H1 (cell line): ENCODE measurements at regions not wholly inside any gene's neighbourhood (a gene's known extent, or its start where the extent isn't known, plus 50 kb on each side); places are given as distances from the start of the nearest gene placed in this dataset.

Experiments
- CTCF ChIA-PET: fragments of 300-600 bp; sonication (Branson Sonifier 250); formaldehyde crosslinking; loops from one replicate; lab custom pipeline; 2021; ENCODE audit not compliant: partially characterized antibody; lab: Charles Lee
- POLR2A ChIA-PET: fragments of 300-600 bp; sonication (Branson Sonifier 250); formaldehyde crosslinking; loops from one replicate; lab custom pipeline; 2021; ENCODE audit warnings: inconsistent platforms; ENCODE audit not compliant: partially characterized antibody; lab: Charles Lee
- DNase-seq, 2 experiments: peaks; one replicate each; pipeline versions ENCODE4 v3.0.0 to v3.0.0-alpha.2; 2010 to 2022; ENCODE audit warnings: low spot score in 2 of 2, low read depth in 1 of 2, mixed read lengths in 1 of 2
- FAIRE-seq: peaks from 2 replicates; lab custom pipeline; 2011; peaks lifted over from hg19 to GRCh38; lab: Jason Lieb, UNC
- H2AFZ ChIP-seq: 2 replicates; pipeline ENCODE4 v1.8.1; 2012; ENCODE audit warnings: low read length, inconsistent platforms
- H2AK5ac ChIP-seq: 2 replicates; pipeline ENCODE4 v1.6.1; 2013; ENCODE audit warnings: low read depth, low read length
- H2BK120ac ChIP-seq: replicated peaks from 2 replicates; pipeline ENCODE3; 2013; ENCODE audit warnings: low read depth, low read length, inconsistent platforms
- H2BK12ac ChIP-seq: 2 replicates; pipeline ENCODE4 v1.6.1; 2013; ENCODE audit warnings: low read depth, low read length
- H2BK15ac ChIP-seq: 2 replicates; pipeline ENCODE4 v1.6.1; 2013; ENCODE audit warnings: low read length
- H2BK20ac ChIP-seq: 2 replicates; pipeline ENCODE4 v1.6.1; 2013; ENCODE audit warnings: low read length
- H2BK5ac ChIP-seq: 2 replicates; pipeline ENCODE4 v1.6.1; 2013; ENCODE audit warnings: low read depth, low read length
- H3K14ac ChIP-seq: 2 replicates; pipeline ENCODE4 v1.6.1; 2013; ENCODE audit warnings: inconsistent platforms; ENCODE audit not compliant: insufficient read length
- H3K18ac ChIP-seq: 2 replicates; pipeline ENCODE4 v1.6.1; 2013; ENCODE audit warnings: low read length; ENCODE audit errors: extremely low read depth
- H3K23ac ChIP-seq: 2 replicates; pipeline ENCODE4 v1.6.1; 2013; ENCODE audit warnings: inconsistent platforms; ENCODE audit not compliant: insufficient read length
- H3K23me2 ChIP-seq: 2 replicates; pipeline ENCODE4 v1.6.1; 2013; ENCODE audit warnings: low read depth, low read length
- H3K27ac ChIP-seq: 2 replicates; pipeline ENCODE4 v1.6.1; 2011; ENCODE audit warnings: low read depth, low read length, inconsistent platforms
- H3K27me3 ChIP-seq, 4 experiments: replicated peaks in 1 of 4; 1 replicate in 1 of 4; 2 replicates in 3 of 4; pipeline versions ENCODE4 v1.6.1 to v1.8.1; 2011 to 2013; ENCODE audit warnings: low read length in 3 of 4, mild to moderate bottlenecking in 3 of 4, inconsistent platforms in 2 of 4, mixed read lengths in 2 of 4, moderate library complexity in 1 of 4; ENCODE audit not compliant: control insufficient read depth in 3 of 4, insufficient read depth in 3 of 4; ENCODE audit errors: extremely low read depth in 1 of 4
- H3K36me3 ChIP-seq, 4 experiments: 2 replicates each; pipeline versions ENCODE4 v1.6.1 to v1.8.1; 2011 to 2013; ENCODE audit warnings: mild to moderate bottlenecking in 4 of 4, low read length in 3 of 4, moderate library complexity in 2 of 4, control low read depth in 1 of 4, inconsistent platforms in 1 of 4; ENCODE audit not compliant: insufficient read depth in 4 of 4, control insufficient read depth in 2 of 4
- H3K4ac ChIP-seq: replicated peaks from 2 replicates; pipeline ENCODE3; 2013; ENCODE audit warnings: low read length, low read depth, mixed read lengths, inconsistent platforms; ENCODE audit not compliant: insufficient read length
- H3K4me1 ChIP-seq, 4 experiments: replicated peaks in 1 of 4; 1 replicate in 1 of 4; 2 replicates in 3 of 4; pipeline versions ENCODE4 v1.6.1 to v1.8.1; 2011 to 2013; ENCODE audit warnings: low read length in 3 of 4, inconsistent platforms in 2 of 4, mixed read lengths in 1 of 4; ENCODE audit not compliant: insufficient read depth in 4 of 4, control insufficient read depth in 3 of 4
- H3K4me2 ChIP-seq, 2 experiments: 2 replicates each; pipeline versions ENCODE4 v1.6.1 to v1.8.1; 2011 to 2013; ENCODE audit warnings: low read depth in 2 of 2, low read length in 2 of 2, control low read depth in 1 of 2, inconsistent platforms in 1 of 2, mild to moderate bottlenecking in 1 of 2; ENCODE audit not compliant: insufficient read depth in 1 of 2
- H3K4me3 ChIP-seq, 4 experiments: fragments of 200-600, 300-600 bp in 1 of 4; sonication (generic), shearing (Covaris generic), sonication (Bioruptor Twin) in 1 of 4; 2 replicates each; pipeline versions ENCODE4 v1.5.1 to v1.8.1; 2011 to 2016; ENCODE audit warnings: low read length in 4 of 4, low read depth in 3 of 4, control low read depth in 2 of 4, inconsistent platforms in 2 of 4, mild to moderate bottlenecking in 2 of 4, mixed read lengths in 1 of 4, moderate library complexity in 1 of 4; ENCODE audit not compliant: insufficient read depth in 2 of 4; ENCODE audit errors: extremely low read depth in 1 of 4
- H3K56ac ChIP-seq: replicated peaks from 2 replicates; pipeline ENCODE3; 2013; ENCODE audit warnings: low read depth, mild to moderate bottlenecking, mixed read lengths, low read length, inconsistent platforms; ENCODE audit not compliant: insufficient read length
- H3K79me1 ChIP-seq: 2 replicates; pipeline ENCODE4 v1.6.1; 2013; ENCODE audit warnings: low read depth, low read length, control low read depth
- H3K79me2 ChIP-seq, 2 experiments: 2 replicates each; pipeline versions ENCODE4 v1.6.1 to v1.8.1; 2012 to 2013; ENCODE audit warnings: low read length in 2 of 2, mild to moderate bottlenecking in 2 of 2, inconsistent platforms in 1 of 2; ENCODE audit not compliant: insufficient read depth in 2 of 2, control insufficient read depth in 1 of 2
- H3K9ac ChIP-seq, 4 experiments: replicated peaks in 1 of 4; 1 replicate in 1 of 4; 2 replicates in 3 of 4; pipeline versions ENCODE4 v1.6.1 to v1.8.1; 2011 to 2013; ENCODE audit warnings: low read depth in 3 of 4, low read length in 3 of 4, control low read depth in 2 of 4, mild to moderate bottlenecking in 2 of 4, moderate library complexity in 2 of 4, inconsistent platforms in 1 of 4; ENCODE audit errors: extremely low read depth in 1 of 4
- H3K9me3 ChIP-seq, 2 experiments: 2 replicates each; pipeline versions ENCODE4 v1.6.1 to v1.8.1; 2012 to 2013; ENCODE audit warnings: mild to moderate bottlenecking in 2 of 2, moderate library complexity in 2 of 2, control low read depth in 1 of 2, inconsistent platforms in 1 of 2, low read depth in 1 of 2, low read length in 1 of 2, mixed read lengths in 1 of 2; ENCODE audit not compliant: insufficient read depth in 2 of 2
- H4K20me1 ChIP-seq, 2 experiments: replicated peaks in 1 of 2; 2 replicates each; pipeline versions ENCODE3 to v1.8.1; 2011 to 2013; ENCODE audit warnings: inconsistent platforms in 2 of 2, low read length in 2 of 2, mild to moderate bottlenecking in 1 of 2; ENCODE audit not compliant: insufficient read depth in 2 of 2, control insufficient read depth in 1 of 2
- H4K5ac ChIP-seq: 2 replicates; pipeline ENCODE4 v1.6.1; 2013; ENCODE audit warnings: low read length, low read depth, mixed read lengths, inconsistent platforms; ENCODE audit not compliant: insufficient read length
- H4K8ac ChIP-seq: 2 replicates; pipeline ENCODE4 v1.8.0; 2013; ENCODE audit warnings: mild to moderate bottlenecking, moderate library complexity, low read length, inconsistent platforms; ENCODE audit not compliant: insufficient read depth; ENCODE audit errors: extremely low read depth
- H4K91ac ChIP-seq: replicated peaks from 2 replicates; pipeline ENCODE3; 2013; ENCODE audit warnings: low read length, mixed read lengths, inconsistent platforms; ENCODE audit not compliant: insufficient read length
- BRCA1 ChIP-seq: IDR thresholded peaks from 2 replicates; pipeline ENCODE4 v1.6.1; 2012; ENCODE audit warnings: low read depth, low read length, improper control_type of control experiment
- CBX5 ChIP-seq: fragments of 300-800, 300-1000 bp; sonication (generic); IDR thresholded peaks from 2 replicates; pipeline ENCODE4 v1.7.1; 2016; ENCODE audit warnings: antibody characterized with exemption, low read length, low read depth
- CHD1 ChIP-seq: IDR thresholded peaks from 2 replicates; pipeline ENCODE4 v1.6.1; 2012; ENCODE audit warnings: low read depth, low read length, improper control_type of control experiment
- CHD2 ChIP-seq: IDR thresholded peaks from 2 replicates; pipeline ENCODE4 v1.6.1; 2012; ENCODE audit warnings: low read length, improper control_type of control experiment
- FOSL1 ChIP-seq: IDR thresholded peaks from 2 replicates; pipeline ENCODE4 v1.6.1; 2011; ENCODE audit warnings: mild to moderate bottlenecking, low read depth, low read length, moderate library complexity; ENCODE audit not compliant: insufficient read depth
- NANOG ChIP-seq: IDR thresholded peaks from 2 replicates; pipeline ENCODE4 v1.6.1; 2011; ENCODE audit warnings: low read length, low read depth, mild to moderate bottlenecking, inconsistent platforms; ENCODE audit not compliant: insufficient read depth, poor library complexity, severe bottlenecking
- NRF1 ChIP-seq: IDR thresholded peaks from 2 replicates; pipeline ENCODE4 v1.6.1; 2011; ENCODE audit warnings: mild to moderate bottlenecking, low read depth, low read length, improper control_type of control experiment
- POLR2AphosphoS5 ChIP-seq: IDR thresholded peaks from 2 replicates; pipeline ENCODE4 v1.6.1; 2011; ENCODE audit warnings: low read depth, low read length
- POU5F1 ChIP-seq: IDR thresholded peaks from 2 replicates; pipeline ENCODE4 v1.6.1; 2011; ENCODE audit warnings: low read depth, mild to moderate bottlenecking, low read length, moderate library complexity
- RAD21 ChIP-seq, 2 experiments: IDR thresholded peaks in 1 of 2; conservative IDR thresholded peaks in 1 of 2; 2 replicates each; pipeline ENCODE4 v1.6.1; 2011; ENCODE audit warnings: low read depth in 2 of 2, low read length in 2 of 2, improper control_type of control experiment in 1 of 2, inconsistent platforms in 1 of 2, mild to moderate bottlenecking in 1 of 2, moderate library complexity in 1 of 2
- RBBP5 ChIP-seq: IDR thresholded peaks from 2 replicates; pipeline ENCODE4 v1.7.1; 2012; ENCODE audit warnings: low read depth, mild to moderate bottlenecking, inconsistent platforms, low read length, moderate library complexity, borderline replicate concordance
- RFX5 ChIP-seq: IDR thresholded peaks from 2 replicates; pipeline ENCODE4 v1.6.1; 2011; ENCODE audit warnings: low read depth, low read length, improper control_type of control experiment, borderline replicate concordance
- SRF ChIP-seq: IDR thresholded peaks from 2 replicates; pipeline ENCODE4 v1.6.1; 2011; ENCODE audit warnings: mild to moderate bottlenecking, low read depth, low read length, moderate library complexity
- TCF12 ChIP-seq: IDR thresholded peaks from 2 replicates; pipeline ENCODE4 v1.6.1; 2011; ENCODE audit warnings: low read depth, mild to moderate bottlenecking, low read length
- WGBS, 2 experiments: shearing (Covaris generic) in 1 of 2; methylation state at CpG; one replicate each; pipeline versions ENCODE4 v1.1.6 to v1.1.7; 2013 to 2015; ENCODE audit warnings: low lambda C conversion rate in 2 of 2, mixed read lengths in 2 of 2, inconsistent platforms in 1 of 2, low coverage in 1 of 2, missing lambda C conversion rate in 1 of 2; ENCODE audit not compliant: insufficient replicate concordance in 2 of 2, insufficient coverage in 1 of 2, insufficient read length in 1 of 2; ENCODE audit errors: extremely low coverage in 1 of 2, missing lambda C conversion rate in 1 of 2; 5-methylcytosine and 5-hydroxymethylcytosine counted together
- TF ChIP-seq, protein P1 (sequence below): IDR thresholded peaks from 2 replicates; pipeline ENCODE4 v1.6.1; 2011; ENCODE audit warnings: low read length, improper control_type of control experiment

DNA sequence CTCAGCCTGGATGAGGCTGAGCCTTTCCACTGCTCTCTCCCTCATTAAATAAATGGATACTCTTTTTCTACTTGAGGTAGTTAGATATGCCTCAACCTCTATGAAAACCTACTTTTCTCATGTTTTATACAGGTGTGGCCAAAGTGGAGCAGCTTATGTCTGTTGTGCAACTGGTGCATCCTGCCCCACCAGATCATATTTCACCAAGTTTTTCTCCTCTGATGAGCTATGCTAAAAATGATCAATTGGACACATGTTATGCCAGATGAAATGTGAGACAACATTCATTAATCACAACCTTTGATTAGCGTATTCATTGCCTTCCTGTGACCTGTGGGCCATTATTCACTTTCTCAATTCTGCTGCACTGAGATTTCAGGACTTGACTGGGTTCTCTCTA lies 106.9 kb upstream of the NEDD9 start:
- 100% methylated on average over 1 of the region's 1 CpG; no CpG with 5 or more reads in 1 of the 2 experiments for WGBS, 2 experiments
- no peak for TF ChIP-seq CHD2
- no peak for TF ChIP-seq NANOG
- no peak for TF ChIP-seq FOSL1
- TF ChIP-seq RBBP5, result no peak
- TF ChIP-seq POU5F1, result no peak
- TF ChIP-seq CHD1, result no peak
- TF ChIP-seq SRF, result no peak
- no peak for TF ChIP-seq RAD21 (IDR thresholded peaks at IDR 0.05 in 1 of 2, conservative IDR thresholded peaks at IDR 0.05 in 1 of 2; ENCODE audit: low read depth in 2 of 2, low read length in 2 of 2)
- no peak for TF ChIP-seq CBX5
- no peak for TF ChIP-seq RFX5
- no peak for TF ChIP-seq BRCA1
- no peak for TF ChIP-seq TCF12
- no peak for TF ChIP-seq POLR2AphosphoS5
- TF ChIP-seq, protein P1, sequence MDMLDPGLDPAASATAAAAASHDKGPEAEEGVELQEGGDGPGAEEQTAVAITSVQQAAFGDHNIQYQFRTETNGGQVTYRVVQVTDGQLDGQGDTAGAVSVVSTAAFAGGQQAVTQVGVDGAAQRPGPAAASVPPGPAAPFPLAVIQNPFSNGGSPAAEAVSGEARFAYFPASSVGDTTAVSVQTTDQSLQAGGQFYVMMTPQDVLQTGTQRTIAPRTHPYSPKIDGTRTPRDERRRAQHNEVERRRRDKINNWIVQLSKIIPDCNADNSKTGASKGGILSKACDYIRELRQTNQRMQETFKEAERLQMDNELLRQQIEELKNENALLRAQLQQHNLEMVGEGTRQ, result no peak
- TF ChIP-seq NRF1, result no peak
- H3K79me1 ChIP-seq, result no peaks in the 10 kb centered on the region
- no peak overlapping the region for H3K4me2 ChIP-seq
- no peak for FAIRE-seq
- no peaks in the 10 kb centered on the region for H3K9me3 ChIP-seq
- no peak overlapping the region for H3K56ac ChIP-seq
- no peak overlapping the region for H3K4me3 ChIP-seq
- no peak overlapping the region for H3K4ac ChIP-seq
- H3K27ac ChIP-seq, result no peak overlapping the region
- H3K18ac ChIP-seq, result no peak overlapping the region
- H3K23me2 ChIP-seq, result no peaks in the 10 kb centered on the region
- H2AK5ac ChIP-seq, result no peak overlapping the region
- H3K4me1 ChIP-seq, result no peaks in the 10 kb centered on the region
- DNase-seq, result no peak
- no peaks in the 10 kb centered on the region for H3K79me2 ChIP-seq
- no peak overlapping the region for H2BK12ac ChIP-seq
- no peak overlapping the region for H2BK5ac ChIP-seq
- no peak overlapping the region for H2BK15ac ChIP-seq
- CTCF ChIA-PET, result interaction anchor here (1.2 to 1.9 kb wide), 2 partner anchors 21 to 157 kb away, joined by 3 to 7 read pairs; no protein-coding TSS in a partner anchor
- no peaks in the 10 kb centered on the region for H3K36me3 ChIP-seq
- no peaks in the 10 kb centered on the region for H4K20me1 ChIP-seq
- no peak overlapping the region for H4K91ac ChIP-seq
- H3K9ac ChIP-seq, result no peak overlapping the region
- H3K14ac ChIP-seq, result no peak overlapping the region
- no peak overlapping the region for H4K8ac ChIP-seq
- POLR2A ChIA-PET, result no interaction called here
- H2BK120ac ChIP-seq, result no peak overlapping the region
- H3K23ac ChIP-seq, result no peak overlapping the region
- H3K27me3 ChIP-seq, result no peaks in the 10 kb centered on the region
- H2AFZ ChIP-seq, result no peak overlapping the region
- no peak overlapping the region for H4K5ac ChIP-seq
- no peak overlapping the region for H2BK20ac ChIP-seq
